GM12872 (cell line): ENCODE measurements at regions not wholly inside any gene's neighbourhood (a gene's known extent, or its start where the extent isn't known, plus 50 kb on each side); places are given as distances from the start of the nearest gene placed in this dataset.

ENCODE experiments used
- CTCF ChIP-seq: IDR thresholded peaks from 3 replicates; pipeline ENCODE4 v1.5.1; 2011; ENCODE audit warnings: low read depth, mild to moderate bottlenecking, low read length, moderate library complexity; ENCODE audit not compliant: insufficient read depth

GRCh38 chr18:28684746-28685355 is 507.9 kb upstream of the CDH2 start:
- no peak for TF ChIP-seq CTCF

- TF ChIP-seq CTCF = no peak
These were observed 506.0 kb upstream of the CDH2 start for GRCh38 chr18:28682912-28683311.

GRCh38 chr18:28669165-28669564 is 492.2 kb upstream of the CDH2 start:
- TF ChIP-seq CTCF = no peak

GRCh38 chr18:28666216-28666615 is 489.3 kb upstream of the CDH2 start:
- TF ChIP-seq CTCF = no peak

- no peak for TF ChIP-seq CTCF
These were observed 481.0 kb upstream of the CDH2 start for GRCh38 chr18:28657961-28658360.

- no peak for TF ChIP-seq CTCF
These were observed 475.7 kb upstream of the CDH2 start for GRCh38 chr18:28652654-28653053.

GRCh38 chr18:28651298-28651697 is 474.4 kb upstream of the CDH2 start:
- TF ChIP-seq CTCF = no peak

- no peak for TF ChIP-seq CTCF
These were observed 473.9 kb upstream of the CDH2 start for GRCh38 chr18:28650860-28651259.
